ENCODE measurements at regions not wholly inside any gene's neighbourhood (a gene's known extent, or its start where the extent isn't known, plus 50 kb on each side); places are given as distances from the start of the nearest gene placed in this dataset.
"Not testable (repeated sequence)": the region's sequence is repeated elsewhere in the genome, so short reads cannot be mapped to it uniquely, and the experiment has no call there.

DNA sequence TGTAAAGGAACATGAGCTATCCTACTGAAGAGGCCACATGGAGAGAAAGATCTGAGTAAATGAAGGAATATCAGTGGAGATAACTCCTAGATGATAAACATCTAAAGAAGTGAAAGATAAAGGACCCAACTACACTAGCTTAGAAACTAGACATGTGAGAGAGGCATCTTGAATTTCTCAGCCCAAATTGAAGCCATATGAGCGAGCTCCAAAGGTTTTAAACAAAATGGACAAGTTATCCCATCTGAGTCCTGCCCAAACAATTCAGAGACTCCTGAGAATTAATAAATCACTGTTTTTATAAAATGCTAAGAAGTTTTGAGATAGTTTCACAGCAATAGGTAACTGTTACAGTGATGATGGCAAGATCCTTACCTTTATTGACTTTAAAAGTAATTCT lies 438.9 kb downstream of the NAV3 start:
- DNase-seq: no peak
- no peaks in the 10 kb centered on the region for H3K9me3 Mint-ChIP-seq
- no peaks in the 10 kb centered on the region for H3K27me3 Mint-ChIP-seq
- intact Hi-C loops (cut with micrococcal nuclease): no loop called here
- H3K4me1 Mint-ChIP-seq: no peaks in the 10 kb centered on the region
- H3K36me3 Mint-ChIP-seq (ENCODE audit: low read depth): no peaks in the 10 kb centered on the region
- no peak overlapping the region for H3K4me3 Mint-ChIP-seq
- H3K27ac Mint-ChIP-seq: no peak overlapping the region

DNA sequence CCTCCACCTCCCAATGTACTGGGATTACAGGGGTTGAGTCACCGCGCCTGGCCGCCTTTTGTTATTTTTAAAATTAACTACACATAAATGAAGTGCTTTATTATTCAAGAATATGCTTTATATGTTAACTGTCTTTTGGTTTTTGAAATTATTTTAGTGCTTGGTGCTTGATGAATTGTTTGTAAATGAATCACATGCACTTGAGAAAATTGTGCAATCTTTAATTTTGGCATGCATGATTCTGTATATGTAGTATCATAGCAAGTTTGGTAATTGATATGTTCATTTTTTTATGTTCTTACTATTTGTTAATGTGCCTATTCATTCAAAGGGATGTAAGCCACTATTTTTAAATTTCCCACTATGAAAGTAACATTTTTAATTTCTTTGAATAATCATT lies 440.9 kb downstream of the NAV3 start:
- no peaks in the 10 kb centered on the region for H3K9me3 Mint-ChIP-seq
- no peak overlapping the region for H3K4me3 Mint-ChIP-seq
- H3K27ac Mint-ChIP-seq: no peak overlapping the region
- DNase-seq: no peak
- intact Hi-C loops (cut with micrococcal nuclease): no loop called here
- no peaks in the 10 kb centered on the region for H3K36me3 Mint-ChIP-seq (ENCODE audit: low read depth)
- no peaks in the 10 kb centered on the region for H3K4me1 Mint-ChIP-seq
- H3K27me3 Mint-ChIP-seq: no peaks in the 10 kb centered on the region

DNA sequence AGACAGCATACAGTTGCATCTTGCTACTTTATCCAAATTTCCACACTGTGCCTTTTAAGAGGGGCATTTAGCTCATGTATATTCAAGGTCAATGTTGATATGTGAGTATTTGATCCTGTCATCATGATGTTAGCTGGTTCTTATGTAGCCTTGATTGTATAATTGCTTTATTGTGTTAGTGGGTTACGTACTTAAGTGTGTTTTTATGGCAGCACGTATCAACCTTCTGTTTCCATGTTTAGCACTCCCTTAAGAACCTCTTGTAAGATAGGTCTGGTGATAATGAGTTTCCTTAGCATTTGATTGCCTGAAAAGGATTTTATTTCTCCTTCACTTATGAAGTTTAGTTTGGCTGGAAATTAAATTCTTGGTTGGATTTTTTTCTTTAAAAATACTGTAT lies 445.2 kb downstream of the NAV3 start:
- DNase-seq: no peak
- H3K27ac Mint-ChIP-seq: no peak overlapping the region
- intact Hi-C loops (cut with micrococcal nuclease): no loop called here
- H3K9me3 Mint-ChIP-seq: no peaks in the 10 kb centered on the region
- H3K4me1 Mint-ChIP-seq: no peaks in the 10 kb centered on the region
- no peaks in the 10 kb centered on the region for H3K27me3 Mint-ChIP-seq
- H3K4me3 Mint-ChIP-seq: no peak overlapping the region
- no peaks in the 10 kb centered on the region for H3K36me3 Mint-ChIP-seq (ENCODE audit: low read depth)

DNA sequence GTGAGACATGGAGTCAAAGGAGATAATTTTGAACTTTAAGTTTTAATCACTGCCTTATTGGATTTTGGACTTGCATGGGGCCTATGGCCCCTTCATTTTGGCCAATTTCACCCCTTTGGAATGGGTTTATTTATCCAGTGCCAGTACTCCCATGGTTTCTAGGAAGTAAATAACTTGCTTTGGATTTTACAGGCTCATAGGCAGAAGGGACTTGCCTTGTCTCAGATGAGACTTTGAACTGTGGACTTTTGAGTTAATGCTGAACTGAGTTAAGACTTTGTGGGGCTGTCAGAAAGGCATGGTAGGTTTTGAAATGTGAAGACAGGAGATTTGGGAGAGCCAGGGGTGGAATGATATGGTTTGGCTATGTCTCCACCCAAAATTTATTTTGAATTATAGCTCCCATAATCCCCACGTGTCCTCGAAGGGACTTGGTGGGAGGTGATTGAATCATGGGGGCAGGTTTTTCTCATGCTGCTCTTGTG lies 448.1 kb downstream of the NAV3 start:
- H3K27ac Mint-ChIP-seq: no peak overlapping the region
- DNase-seq: no peak

DNA sequence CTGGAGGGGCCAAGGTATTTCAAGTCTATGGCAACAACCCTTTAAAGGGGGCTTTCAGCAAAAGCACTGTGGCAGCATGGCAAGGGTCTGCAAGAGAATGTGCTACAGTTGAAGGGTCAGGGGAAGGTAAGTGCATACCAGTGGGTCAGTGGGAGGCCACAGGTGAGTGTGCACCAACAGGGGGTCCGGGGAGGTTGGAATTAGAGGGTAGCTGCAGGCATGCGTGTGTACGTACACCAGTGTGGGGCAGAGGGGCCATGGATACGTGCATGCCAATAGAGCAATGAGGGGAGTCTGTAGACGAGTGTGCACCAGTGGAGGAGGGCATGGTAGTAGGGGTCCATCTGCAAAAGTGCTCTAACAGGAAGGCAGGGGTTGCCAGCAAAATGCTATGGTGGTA lies 448.9 kb downstream of the NAV3 start:
- no peaks in the 10 kb centered on the region for H3K4me1 Mint-ChIP-seq
- H3K27me3 Mint-ChIP-seq: no peaks in the 10 kb centered on the region
- DNase-seq: no peak
- no peak overlapping the region for H3K27ac Mint-ChIP-seq
- no peaks in the 10 kb centered on the region for H3K36me3 Mint-ChIP-seq (ENCODE audit: low read depth)
- H3K9me3 Mint-ChIP-seq: no peaks in the 10 kb centered on the region
- intact Hi-C loops (cut with micrococcal nuclease): no loop called here
- H3K4me3 Mint-ChIP-seq: no peak overlapping the region

More for the DNA sequence above, 448.1 kb downstream of the NAV3 start:
- no peak overlapping the region for H3K4me3 Mint-ChIP-seq
- no peaks in the 10 kb centered on the region for H3K9me3 Mint-ChIP-seq
- H3K27me3 Mint-ChIP-seq: no peaks in the 10 kb centered on the region
- no peaks in the 10 kb centered on the region for H3K36me3 Mint-ChIP-seq (ENCODE audit: low read depth)
- intact Hi-C loops (cut with micrococcal nuclease): no loop called here
- H3K4me1 Mint-ChIP-seq: no peaks in the 10 kb centered on the region

DNA sequence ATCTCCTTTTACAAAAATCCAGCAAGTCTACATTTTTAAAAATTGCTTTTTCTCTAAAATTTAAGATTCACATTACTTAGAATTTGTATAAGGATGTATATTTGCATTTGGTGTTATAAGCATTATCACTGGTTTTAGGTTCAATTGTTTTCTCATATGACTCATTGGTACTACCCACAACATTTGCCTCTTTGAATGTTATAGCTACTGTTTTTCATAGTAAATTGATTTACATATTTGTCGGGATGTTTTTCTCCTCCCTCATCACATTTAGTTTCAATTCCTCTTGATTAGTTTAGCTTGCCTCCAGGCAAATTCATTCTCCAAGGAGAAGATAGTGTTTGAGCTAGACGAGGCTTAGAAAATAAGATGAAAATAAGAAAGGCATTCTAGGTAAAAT lies 450.4 kb downstream of the NAV3 start:
- H3K27me3 Mint-ChIP-seq; intact Hi-C loops (cut with micrococcal nuclease); DNase-seq; H3K36me3 Mint-ChIP-seq (ENCODE audit: low read depth); H3K9me3 Mint-ChIP-seq; H3K27ac Mint-ChIP-seq; H3K4me1 Mint-ChIP-seq; H3K4me3 Mint-ChIP-seq: not testable (repeated sequence)

DNA sequence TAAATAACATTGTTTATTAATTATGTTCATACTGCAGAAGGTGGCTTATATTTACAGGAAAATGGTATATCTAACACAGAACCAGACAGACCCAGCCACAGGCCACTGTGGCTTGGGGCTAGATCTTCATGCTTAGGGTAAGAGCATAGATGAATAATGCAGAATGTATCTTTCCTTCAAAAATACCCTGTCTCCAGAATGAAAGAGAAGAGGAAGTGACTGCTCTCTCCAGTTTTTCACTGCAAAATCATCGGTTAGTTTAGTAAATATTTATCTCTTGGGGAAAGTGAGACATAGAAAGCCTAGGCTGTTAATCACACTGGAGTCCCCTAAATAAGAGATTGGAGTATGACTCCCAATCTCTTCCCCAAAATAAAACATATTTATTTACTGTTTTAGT lies 453.7 kb downstream of the NAV3 start:
- Mint-ChIP-seq H3K4me1 (no peaks in the 10 kb centered on the region), H3K4me3 (no peak overlapping the region), H3K27me3 (no peaks in the 10 kb centered on the region), H3K36me3 (ENCODE audit: low read depth) (no peaks in the 10 kb centered on the region), H3K27ac (no peak overlapping the region), H3K9me3 (no peaks in the 10 kb centered on the region)
- no peak for DNase-seq
- intact Hi-C loops (cut with micrococcal nuclease): no loop called here

DNA sequence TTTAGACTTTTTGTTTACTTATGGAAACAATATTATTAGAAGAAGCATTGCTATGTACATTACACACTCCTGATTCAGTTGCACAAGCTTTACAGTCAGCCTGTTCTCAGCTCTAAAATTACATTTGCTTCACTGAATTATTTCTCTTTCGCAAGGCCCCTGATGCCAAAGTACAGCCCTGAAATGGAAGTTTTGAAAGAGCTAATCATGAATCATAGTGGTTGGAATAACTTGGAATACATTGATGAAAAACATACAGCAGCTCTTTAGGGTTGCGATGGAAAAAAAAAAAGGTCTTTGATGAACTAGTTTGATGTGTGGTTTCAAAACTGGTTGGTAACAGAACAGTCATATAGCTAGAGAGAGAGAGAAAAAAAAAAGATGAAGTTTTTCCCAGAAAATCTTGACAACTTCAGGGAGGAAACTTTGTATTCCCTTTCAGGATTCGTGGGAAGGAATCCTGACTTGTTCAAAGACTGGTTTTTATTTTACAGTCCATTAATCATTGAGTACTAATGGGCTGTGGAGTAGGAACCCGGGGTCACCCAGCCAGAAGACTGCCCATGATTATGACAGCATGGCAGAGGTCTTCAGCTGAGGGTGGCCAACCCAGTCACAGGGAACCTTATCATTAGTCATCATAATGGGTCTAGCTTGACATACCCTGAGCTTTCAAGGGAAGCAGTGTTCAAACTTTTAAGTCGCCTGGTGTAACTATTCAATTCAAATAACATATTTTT lies 460.1 kb downstream of the NAV3 start:
- intact Hi-C loops (cut with micrococcal nuclease): no loop called here
- H3K4me1 Mint-ChIP-seq: no peaks in the 10 kb centered on the region
- no peak overlapping the region for H3K27ac Mint-ChIP-seq
- no peak for DNase-seq
- no peaks in the 10 kb centered on the region for H3K36me3 Mint-ChIP-seq (ENCODE audit: low read depth)
- no peaks in the 10 kb centered on the region for H3K9me3 Mint-ChIP-seq
- H3K27me3 Mint-ChIP-seq: no peaks in the 10 kb centered on the region
- no peak overlapping the region for H3K4me3 Mint-ChIP-seq

DNA sequence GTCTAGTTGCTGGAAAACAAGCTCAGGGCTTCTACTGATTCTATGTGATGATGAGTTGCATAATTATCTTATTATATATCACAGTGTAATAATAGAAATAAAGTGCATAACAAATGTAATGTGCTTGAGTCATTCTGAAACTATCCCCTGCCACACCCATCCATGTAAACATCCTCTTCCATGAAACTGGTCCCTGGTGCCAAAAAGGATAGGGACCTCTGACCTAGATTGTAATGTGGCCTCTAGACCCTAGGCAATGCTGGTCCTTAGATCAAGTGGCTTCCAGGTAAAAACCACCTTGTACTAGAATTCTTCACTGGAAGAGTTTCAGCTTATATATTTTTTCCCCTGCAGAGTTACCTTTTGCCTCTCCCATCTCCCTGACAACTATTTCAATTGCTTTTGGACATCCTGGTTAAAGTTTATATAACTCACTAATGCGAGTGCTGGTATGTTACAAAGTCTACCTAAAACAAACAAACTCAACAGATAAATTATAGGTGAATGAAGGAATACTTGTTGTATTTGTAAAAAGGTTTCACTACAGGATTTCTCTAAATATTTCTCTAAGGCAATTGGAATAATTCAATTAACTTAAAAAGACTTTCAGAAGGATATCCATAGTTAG lies 462.5 kb downstream of the NAV3 start:
- H3K9me3 Mint-ChIP-seq: no peaks in the 10 kb centered on the region
- no peak overlapping the region for H3K27ac Mint-ChIP-seq
- intact Hi-C loops (cut with micrococcal nuclease): no loop called here
- H3K4me1 Mint-ChIP-seq: no peaks in the 10 kb centered on the region
- H3K4me3 Mint-ChIP-seq: no peak overlapping the region
- no peak for DNase-seq
- H3K27me3 Mint-ChIP-seq: no peaks in the 10 kb centered on the region
- H3K36me3 Mint-ChIP-seq (ENCODE audit: low read depth): no peaks in the 10 kb centered on the region

DNA sequence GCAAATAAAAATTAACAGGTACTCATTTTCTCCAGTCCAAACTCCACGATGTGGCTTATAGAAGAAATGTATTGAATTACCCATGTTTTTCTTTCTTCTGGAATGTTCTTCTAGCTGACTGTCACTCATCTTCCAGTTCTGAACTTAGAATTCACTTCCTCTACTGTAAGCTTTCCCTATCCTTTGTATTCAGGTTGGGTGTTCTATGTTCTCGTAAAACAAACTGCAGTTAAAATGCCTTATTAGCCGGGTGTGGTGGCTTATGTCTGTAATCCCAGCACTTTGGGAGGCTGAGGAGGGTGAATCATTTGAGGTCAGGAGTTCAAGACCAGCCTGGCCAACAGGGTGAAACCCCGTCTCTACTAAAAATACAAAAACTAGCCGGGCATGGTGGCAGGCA lies 470.6 kb downstream of the NAV3 start:
- H3K36me3 Mint-ChIP-seq (ENCODE audit: low read depth); H3K4me1 Mint-ChIP-seq; H3K9me3 Mint-ChIP-seq; H3K4me3 Mint-ChIP-seq; H3K27me3 Mint-ChIP-seq; intact Hi-C loops (cut with micrococcal nuclease); H3K27ac Mint-ChIP-seq; DNase-seq: not testable (repeated sequence)

DNA sequence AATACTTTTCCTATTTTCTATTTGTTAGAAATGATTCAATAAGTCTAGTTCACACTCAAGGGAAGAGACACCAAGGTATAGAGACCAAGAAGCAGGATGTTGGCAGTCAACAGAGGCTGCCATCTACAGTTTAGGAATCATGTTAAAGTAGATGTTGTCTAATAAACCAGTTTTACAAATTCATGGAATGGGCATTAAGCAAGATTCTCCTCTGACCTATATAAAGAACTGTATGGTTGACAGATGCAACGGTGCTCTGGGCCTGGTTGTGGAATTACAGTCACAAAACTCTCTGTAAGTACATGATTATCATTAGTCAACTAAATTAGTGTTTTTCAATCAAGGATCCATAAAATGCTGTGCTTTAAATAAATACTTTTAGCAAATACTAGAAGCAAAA lies 475.1 kb downstream of the NAV3 start:
- Mint-ChIP-seq H3K27ac (no peak overlapping the region), H3K4me3 (no peak overlapping the region)
- intact Hi-C loops (cut with micrococcal nuclease): no loop called here

DNA sequence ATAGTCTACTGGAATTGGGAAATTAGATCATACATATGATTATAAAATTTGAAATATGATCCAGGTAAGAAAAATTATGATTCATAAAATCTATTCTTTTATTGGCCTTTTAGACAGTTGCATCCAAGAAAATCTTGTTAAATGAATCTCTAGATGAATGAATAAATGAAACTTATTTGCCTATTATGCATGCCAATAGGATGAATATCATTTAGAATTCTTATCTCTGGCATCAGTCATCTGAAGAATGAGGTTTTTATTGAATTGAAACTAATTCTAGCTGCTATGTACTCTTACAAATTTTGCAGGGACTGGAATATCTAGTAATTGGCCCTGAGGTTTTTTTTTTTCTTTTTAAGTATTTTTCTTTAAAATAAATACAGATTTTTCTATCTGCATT lies 475.5 kb downstream of the NAV3 start:
- Mint-ChIP-seq H3K4me3 (no peak overlapping the region), H3K27ac (no peak overlapping the region), H3K4me1 (no peaks in the 10 kb centered on the region), H3K36me3 (ENCODE audit: low read depth) (no peaks in the 10 kb centered on the region), H3K9me3 (no peaks in the 10 kb centered on the region), H3K27me3 (no peaks in the 10 kb centered on the region)
- DNase-seq: no peak
- intact Hi-C loops (cut with micrococcal nuclease): no loop called here

More for the DNA sequence above, 475.1 kb downstream of the NAV3 start:
- no peaks in the 10 kb centered on the region for H3K27me3 Mint-ChIP-seq
- H3K36me3 Mint-ChIP-seq (ENCODE audit: low read depth): no peaks in the 10 kb centered on the region
- no peak for DNase-seq
- no peaks in the 10 kb centered on the region for H3K4me1 Mint-ChIP-seq
- no peaks in the 10 kb centered on the region for H3K9me3 Mint-ChIP-seq

DNA sequence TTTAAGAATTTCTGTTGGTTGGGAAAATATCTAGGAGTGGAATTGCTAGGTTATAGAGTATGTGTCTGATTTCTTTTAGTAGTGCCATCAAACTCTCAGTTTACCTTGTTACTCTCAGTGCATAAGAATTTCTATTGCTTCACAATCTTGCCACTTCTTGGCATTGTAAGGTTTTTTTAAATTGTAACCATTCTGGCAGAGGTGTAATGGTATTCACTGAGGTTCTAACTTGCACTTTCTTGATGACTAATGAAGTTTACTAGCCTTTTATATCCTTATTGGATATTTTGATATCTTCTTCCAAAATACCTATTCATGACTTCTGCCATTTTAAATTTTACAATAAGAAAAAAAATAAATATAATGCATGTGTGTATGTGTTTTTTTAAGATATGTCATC lies 478.0 kb downstream of the NAV3 start:
- Mint-ChIP-seq H3K27ac (no peak overlapping the region), H3K36me3 (ENCODE audit: low read depth) (no peaks in the 10 kb centered on the region), H3K4me1 (no peaks in the 10 kb centered on the region), H3K27me3 (no peaks in the 10 kb centered on the region), H3K4me3 (no peak overlapping the region), H3K9me3 (no peaks in the 10 kb centered on the region)
- intact Hi-C loops (cut with micrococcal nuclease): no loop called here
- no peak for DNase-seq

DNA sequence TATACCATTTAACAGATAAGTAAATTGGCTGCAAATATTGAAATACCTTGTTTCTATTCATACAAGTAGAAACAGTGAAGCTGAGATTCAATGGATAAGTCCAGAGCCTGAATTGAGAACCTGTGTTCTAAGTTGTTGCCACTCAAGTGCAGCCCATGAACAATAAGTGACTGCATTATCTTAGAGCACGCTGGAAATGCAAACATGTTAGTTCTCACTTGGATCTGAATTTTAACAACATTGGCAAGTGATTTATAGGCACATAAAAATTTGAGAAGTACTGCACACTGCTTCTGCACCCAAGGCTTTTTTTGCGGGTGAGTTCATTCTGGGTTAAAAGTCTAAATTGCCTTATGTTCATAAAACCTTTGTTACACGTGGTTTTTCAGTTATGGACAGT lies 484.3 kb downstream of the NAV3 start:
- Mint-ChIP-seq H3K4me1 (no peaks in the 10 kb centered on the region), H3K36me3 (ENCODE audit: low read depth) (no peaks in the 10 kb centered on the region), H3K9me3 (no peaks in the 10 kb centered on the region), H3K27ac (no peak overlapping the region), H3K27me3 (no peaks in the 10 kb centered on the region), H3K4me3 (no peak overlapping the region)
- no peak for DNase-seq
- intact Hi-C loops (cut with micrococcal nuclease): no loop called here

DNA sequence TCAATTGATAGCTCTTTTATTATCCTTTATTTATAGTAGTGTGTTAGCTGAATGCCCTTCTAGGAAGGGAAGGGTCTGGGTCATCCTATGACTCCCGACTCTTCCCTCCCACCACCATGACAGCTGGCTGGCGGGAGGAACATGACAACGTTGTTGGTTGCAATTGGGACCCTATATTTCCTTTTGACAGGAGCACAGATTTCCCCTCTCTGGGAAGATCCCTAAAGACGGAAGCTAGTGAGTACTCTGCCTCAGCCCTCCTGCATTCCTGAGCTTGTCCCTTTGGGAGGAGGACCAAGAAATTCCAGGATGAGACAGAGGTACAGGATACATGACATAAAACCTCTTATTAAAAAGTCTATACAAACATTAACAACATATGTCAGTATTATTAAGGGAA lies 485.4 kb downstream of the NAV3 start:
- Mint-ChIP-seq H3K9me3 (no peaks in the 10 kb centered on the region), H3K36me3 (ENCODE audit: low read depth) (no peaks in the 10 kb centered on the region), H3K4me1 (no peaks in the 10 kb centered on the region), H3K27ac (no peak overlapping the region), H3K4me3 (no peak overlapping the region), H3K27me3 (no peaks in the 10 kb centered on the region)
- DNase-seq: no peak
- intact Hi-C loops (cut with micrococcal nuclease): no loop called here

All from activated CD4-positive, alpha-beta T cell treated with anti-CD3 and anti-CD28 coated beads, Interleukin-2, amount 10 ng/mL, durations not matched to agents 24 days and 14 days (primary cell).